ENCODE measurements at regions not wholly inside any gene's neighbourhood (a gene's known extent, or its start where the extent isn't known, plus 50 kb on each side); places are given as distances from the start of the nearest gene placed in this dataset.
"Not testable (repeated sequence)": the region's sequence is repeated elsewhere in the genome, so short reads cannot be mapped to it uniquely, and the experiment has no call there.

- no peak for DNase-seq
Measured at GRCh38 chr5:165360784-165361542, 1855.5 kb downstream of the MAT2B start.

DNA sequence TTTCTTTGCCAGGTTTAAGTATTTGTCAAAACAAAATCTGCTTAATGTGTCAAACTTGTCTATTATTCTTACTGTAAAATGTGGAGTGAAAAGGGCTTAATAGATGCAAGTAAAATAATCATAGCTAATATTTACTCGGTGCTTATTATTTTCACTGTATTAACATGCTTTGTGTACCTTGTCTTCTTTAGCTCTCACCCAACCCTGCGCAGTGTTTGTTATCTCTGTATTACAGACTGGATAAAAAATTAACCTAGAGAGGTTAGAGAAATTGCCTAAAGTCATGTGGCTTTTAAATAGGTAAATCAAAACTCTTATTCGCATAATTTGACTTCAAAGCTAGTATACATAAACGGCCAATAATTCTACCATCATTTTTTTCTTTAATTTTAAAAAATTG lies 1864.8 kb downstream of the MAT2B start:
- no peak for DNase-seq

GRCh38 chr5:165370794-165371193 lies 1865.4 kb downstream of the MAT2B start:
- no peak for DNase-seq

- DNase-seq = no peak
Measured at GRCh38 chr5:165375201-165375600, 1869.8 kb downstream of the MAT2B start.

DNA sequence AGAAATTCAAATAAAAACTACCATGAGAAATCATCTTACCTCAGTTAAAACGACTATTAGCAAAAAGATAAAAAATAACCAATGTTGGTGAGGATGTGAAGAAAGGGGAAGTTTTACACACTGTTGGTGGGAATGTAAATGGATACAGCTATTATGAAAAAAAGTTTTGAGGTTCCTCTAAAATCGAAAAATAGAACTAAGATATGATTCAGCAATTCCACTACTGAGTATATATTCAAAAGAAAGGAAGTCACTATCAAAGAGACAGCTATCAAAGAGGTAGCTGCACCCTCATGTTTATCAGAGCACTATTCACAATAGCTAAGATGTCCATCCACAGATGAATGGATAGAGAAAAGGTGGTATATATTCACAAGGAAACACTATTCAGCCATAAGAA lies 1888.4 kb downstream of the MAT2B start:
- DNase-seq = no peak

DNA sequence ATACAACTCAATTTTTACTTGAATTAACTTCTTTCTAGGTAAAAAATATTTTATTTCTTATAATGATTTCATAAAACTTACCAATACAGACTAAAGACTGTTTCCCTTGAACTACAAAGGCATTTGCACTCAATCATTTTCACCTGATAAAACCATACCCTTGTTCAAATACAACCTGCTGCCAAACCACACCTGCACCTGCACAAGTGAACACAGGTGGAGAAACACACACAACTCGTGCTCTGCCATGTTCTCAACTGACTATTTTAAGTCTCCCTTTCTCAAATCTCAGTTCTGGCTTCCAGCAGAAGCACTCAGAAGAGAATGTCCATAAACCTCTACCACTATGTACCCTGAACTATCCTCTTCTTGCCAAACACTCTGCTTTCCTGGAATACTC lies 1892.1 kb downstream of the MAT2B start:
- DNase-seq = no peak

DNA sequence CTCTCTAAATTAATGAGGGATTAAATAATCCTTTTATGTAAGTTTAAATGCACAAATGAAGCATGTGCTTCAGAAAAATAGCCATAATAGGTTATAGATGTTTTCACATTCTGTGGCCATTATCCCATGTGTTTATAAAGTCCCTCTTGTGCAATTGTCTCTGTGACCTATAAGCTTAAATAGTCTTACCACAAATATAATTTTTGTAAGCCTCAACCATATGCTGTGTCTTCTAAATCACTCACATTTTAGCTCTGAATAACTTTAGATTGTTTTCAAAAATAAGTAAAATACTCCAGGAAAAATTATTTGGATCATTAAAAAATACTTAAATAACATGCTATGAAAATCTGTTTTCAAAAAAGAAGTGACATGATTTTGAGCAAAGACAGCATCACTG lies 1894.7 kb downstream of the MAT2B start:
- DNase-seq = no peak

DNA sequence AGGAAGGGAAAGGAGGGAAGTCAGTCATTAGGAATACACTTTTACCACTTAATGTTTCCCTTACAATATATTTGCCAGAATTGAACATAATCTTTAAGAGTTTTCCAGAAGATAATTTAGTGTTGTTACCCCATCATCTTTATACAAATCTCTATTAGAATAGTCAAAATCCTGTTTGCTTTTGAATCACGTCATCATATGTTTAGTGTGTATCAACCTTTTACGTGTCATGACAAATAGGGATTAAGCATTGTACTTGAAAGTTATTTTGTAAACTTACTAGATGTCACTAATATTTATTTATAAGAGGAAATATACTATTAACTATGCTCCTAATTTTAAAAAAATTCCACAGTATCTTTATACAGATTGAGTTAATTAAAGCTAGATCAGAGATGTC lies 1899.5 kb downstream of the MAT2B start:
- DNase-seq = no peak

DNA sequence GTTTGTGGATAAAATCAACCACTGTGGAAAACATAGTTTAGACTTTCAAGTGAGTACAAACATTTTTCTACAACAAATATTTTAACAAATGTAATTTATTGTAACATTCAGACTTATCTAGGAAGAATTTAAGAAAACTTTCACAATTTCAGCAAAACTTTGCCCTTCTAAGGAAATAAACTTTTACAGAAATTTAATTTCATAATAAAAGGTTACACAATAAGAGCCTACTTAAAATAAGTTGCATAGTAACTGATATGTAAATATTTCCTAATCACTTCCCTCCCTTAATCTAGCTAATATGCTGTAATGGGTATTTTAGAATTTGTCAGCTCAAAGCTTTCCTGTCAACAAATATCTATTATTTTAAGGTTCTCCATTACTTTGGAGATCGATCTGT lies 1899.9 kb downstream of the MAT2B start:
- no peak for DNase-seq

DNA sequence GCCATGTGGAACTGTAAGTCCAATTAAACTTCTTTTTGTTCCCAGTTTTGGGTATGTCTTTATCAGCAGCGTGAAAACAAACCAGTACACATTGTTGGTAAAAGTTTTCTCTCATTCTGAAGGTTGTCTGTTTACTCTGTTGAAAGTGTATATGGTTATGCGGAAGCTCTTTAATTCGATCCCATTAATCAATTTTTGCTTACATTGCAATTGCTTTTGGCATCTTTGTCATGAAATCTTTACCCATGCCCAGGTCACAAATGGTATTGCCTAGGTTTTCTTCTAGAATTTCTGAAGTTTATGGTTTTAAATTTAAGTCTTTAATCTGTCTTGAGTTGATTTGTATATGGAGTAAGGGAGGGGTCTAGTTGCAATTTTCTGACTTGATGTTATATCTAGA lies 1901.9 kb downstream of the MAT2B start:
- no peak for DNase-seq

DNA sequence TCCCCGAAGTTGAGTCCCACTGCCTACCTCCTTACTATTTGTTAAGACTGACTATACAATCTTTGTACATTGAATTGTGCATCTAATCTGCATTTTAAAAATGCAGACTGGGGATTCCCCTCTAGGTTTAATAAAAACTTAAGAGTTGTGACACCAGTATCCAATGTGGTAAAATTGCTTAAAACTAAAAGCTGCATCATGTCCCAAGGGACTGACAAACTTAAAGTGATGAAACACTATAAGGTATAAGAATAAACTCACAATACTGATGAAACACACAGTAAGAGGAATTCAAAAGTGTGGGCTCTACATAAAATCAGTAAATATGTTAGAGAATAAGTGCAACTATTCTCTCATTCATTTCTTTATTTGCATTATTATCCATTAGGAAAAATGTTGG lies 1905.1 kb downstream of the MAT2B start:
- no peak for DNase-seq

DNA sequence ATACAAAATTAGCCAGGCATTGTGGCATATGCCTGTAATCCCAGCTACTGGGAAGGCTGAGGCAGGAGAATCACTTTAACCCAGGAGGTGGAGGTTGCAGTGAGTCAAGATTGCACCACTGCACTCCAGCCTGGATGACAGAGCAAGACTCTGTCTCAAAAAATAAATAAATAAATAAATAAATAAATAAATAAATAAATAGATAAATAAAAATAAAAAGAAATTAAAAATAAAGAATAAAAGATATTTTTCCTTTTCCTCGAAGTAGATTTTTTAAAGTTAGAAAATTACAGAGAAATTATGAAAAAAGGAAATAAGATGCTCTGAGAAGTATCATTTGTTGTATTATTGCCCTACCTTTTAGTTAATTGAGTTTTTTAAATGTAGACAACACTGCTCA lies 1906.1 kb downstream of the MAT2B start:
- DNase-seq = not testable (repeated sequence)

GRCh38 chr5:165420493-165420892 lies 1915.1 kb downstream of the MAT2B start:
- no peak for DNase-seq

DNA sequence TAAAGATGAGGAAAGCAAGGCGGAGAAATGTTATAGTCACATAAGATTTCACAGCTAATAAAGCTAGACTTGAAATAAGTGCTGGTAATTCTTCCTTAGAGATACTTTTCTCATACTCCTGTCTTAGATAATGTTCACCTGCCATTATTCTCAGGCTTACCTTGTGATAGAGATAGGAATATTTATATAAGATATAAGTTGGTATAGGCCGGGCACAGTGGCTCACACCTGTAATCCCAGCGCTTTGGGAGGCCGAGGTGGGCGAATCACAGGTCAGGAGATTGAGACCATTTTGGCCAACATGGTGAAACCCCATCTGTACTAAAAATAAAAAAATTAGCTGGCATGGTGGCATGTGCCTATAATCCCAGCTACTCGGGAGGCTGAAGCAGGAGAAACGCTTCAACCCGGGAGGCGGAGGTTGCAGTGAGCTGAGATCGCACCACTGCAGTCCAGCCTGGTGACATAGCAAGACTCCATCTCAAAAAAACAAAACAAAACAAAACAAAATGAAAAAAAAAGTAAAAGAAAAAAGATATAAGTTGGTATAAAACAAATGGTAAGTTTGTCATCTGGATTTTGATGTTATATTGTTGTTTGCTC lies 1918.4 kb downstream of the MAT2B start:
- no peak for DNase-seq

DNA sequence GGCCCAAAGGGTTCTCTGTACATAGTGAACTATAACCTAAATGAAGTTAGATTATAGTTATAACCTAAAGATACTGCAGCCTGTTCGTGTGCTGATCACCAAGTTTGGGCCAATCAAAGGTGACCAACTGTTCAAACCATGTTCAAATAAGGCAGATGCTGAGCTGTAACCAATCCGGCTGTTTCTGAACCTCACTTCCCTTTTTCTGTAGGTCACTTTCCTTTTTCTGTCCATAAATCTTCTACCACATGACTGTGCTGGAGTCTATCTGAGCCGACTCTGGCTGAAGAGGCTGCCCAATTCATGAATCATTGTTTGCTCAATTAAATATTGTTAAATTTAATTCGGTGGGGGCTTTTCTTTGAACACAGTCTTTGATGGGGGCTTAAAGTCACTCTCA lies 1920.2 kb downstream of the MAT2B start:
- no peak for DNase-seq

DNA sequence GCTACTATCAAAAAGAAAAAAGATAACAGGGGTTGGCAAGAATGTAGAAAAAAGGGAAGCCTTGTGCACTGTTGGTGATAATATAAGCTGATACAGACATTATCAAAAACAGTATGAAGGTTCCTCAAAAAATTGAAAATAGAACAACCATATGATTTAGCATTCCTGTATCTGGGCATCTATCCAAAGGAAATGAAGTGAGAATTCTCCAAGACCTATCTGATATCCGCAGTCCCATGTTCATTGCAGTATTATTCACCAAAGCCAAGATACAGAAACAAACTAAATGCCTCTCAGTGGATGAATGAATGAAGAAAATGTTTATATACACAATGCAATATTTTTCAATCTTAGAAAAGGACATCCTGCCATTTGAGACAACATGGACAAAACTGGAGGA lies 1943.3 kb downstream of the MAT2B start:
- DNase-seq = no peak

DNA sequence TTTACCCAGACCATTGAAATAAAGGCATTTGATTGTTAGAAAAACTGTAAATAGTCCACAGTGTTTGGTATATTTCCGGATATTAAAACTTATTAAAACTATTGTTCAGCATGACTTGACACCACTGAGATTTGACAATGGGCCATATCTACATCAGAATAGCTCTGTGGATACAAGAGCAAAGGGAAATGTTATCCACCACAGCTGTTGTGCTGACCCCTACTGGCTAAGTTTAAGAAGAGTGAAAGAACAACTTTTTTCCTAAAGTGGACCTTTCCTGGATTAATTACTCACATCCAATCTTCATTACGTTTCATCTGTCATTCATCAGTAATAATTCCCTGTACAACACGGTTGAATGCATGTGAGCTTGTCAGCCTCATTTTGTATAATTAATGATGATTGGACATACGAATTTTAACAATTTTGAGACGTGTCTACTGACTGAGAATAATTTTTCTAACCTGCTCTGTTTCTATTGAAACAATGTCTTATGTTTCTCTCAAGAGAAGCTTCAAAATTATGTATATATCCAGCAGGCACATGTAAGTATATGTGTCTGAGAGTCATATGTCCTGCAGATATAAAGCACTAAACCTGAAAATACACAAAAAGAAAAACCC lies 1952.6 kb downstream of the MAT2B start:
- DNase-seq = peak; percentile 53

DNA sequence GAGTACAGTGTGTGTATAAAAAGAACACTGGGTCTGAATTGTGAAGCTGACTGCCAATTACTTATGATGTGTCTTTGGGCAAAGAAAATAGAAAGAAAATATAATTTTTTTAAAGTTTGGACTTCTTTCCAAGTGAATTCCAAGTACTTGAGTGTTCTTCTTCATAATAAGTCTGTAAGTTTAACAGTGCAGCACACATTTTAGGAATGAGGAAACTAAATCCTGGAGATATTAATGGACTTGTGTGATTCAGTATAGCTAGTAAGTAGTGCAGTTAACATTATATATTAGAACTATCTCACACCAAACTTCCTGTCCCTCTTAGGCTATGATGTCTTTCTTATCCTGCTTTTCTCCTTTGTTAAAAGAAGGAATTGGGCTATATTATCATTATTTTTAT lies 1953.8 kb downstream of the MAT2B start:
- no peak for DNase-seq

GRCh38 chr5:165460911-165461310 lies 1955.5 kb downstream of the MAT2B start:
- DNase-seq = no peak

DNA sequence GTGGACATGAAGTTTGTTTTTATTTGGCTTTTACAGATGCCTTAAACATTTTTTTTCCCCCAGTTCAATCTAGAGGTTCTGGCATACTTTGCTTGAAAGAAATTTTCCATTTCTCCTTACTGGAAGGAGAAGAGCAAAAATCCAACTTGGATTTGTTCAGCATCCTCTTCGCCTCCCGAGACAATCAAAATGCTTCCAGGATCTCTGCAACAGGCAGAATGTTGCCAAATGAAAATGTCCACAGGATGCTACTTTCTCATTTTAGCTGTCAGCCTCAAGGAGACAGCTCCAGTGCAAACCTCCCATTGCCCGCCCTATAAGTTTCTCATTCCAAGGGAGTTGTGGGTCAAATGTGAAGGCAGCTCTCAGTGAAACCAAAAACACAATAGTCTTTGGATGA lies 1972.1 kb downstream of the MAT2B start:
- DNase-seq = no peak

- DNase-seq = no peak
Measured at GRCh38 chr5:165495829-165496380, 1990.5 kb downstream of the MAT2B start.

- DNase-seq = peak; percentile 75
Measured at GRCh38 chr5:165497707-165498106, 1992.3 kb downstream of the MAT2B start.

- DNase-seq = peak; percentile 6
Measured at GRCh38 chr5:165502893-165503691, 1997.7 kb downstream of the MAT2B start.
